Activated naive CD8-positive, alpha-beta T cell treated with anti-CD3 and anti-CD28 coated beads, Interleukin-2, amount 50 U/mL, for 24 hours (primary cell): ENCODE measurements at regions not wholly inside any gene's neighbourhood (a gene's known extent, or its start where the extent isn't known, plus 50 kb on each side); places are given as distances from the start of the nearest gene placed in this dataset.
A peak's percentile ranks its signal among the peaks of the same experiment; 100 is the strongest.

Source experiments
- ATAC-seq: fragments of 150-1000 bp; cut with Tn5 transposase; one replicate; pipeline ENCODE4 v1.10.0; 2021
- DNase-seq: peaks from one replicate; pipeline ENCODE4 v3.0.0; 2021
- H3K27ac Mint-ChIP-seq: one replicate; pipeline ENCODE4 v1.8.0; 2021; ENCODE audit warnings: mild to moderate bottlenecking, mixed read lengths
- H3K27me3 Mint-ChIP-seq: one replicate; pipeline ENCODE4 v1.8.0; 2021; ENCODE audit warnings: mixed read lengths
- H3K36me3 Mint-ChIP-seq: one replicate; pipeline ENCODE4 v1.8.0; 2021; ENCODE audit warnings: low read depth, mixed read lengths
- H3K4me1 Mint-ChIP-seq: one replicate; pipeline ENCODE4 v1.8.0; 2021; ENCODE audit warnings: mixed read lengths
- H3K4me3 Mint-ChIP-seq: one replicate; pipeline ENCODE4 v1.8.0; 2021; ENCODE audit warnings: mild to moderate bottlenecking, moderate library complexity, mixed read lengths
- H3K9me3 Mint-ChIP-seq: one replicate; pipeline ENCODE4 v1.8.0; 2021; ENCODE audit warnings: mixed read lengths

GRCh38 chr2:136214307-136215200 lies 96.6 kb upstream of the CXCR4 start:
- no peak overlapping the region for H3K4me3 Mint-ChIP-seq
- no peak overlapping the region for H3K27ac Mint-ChIP-seq
- H3K36me3 Mint-ChIP-seq, result peaks cover 4% of the 10 kb centered on the region
- no peaks in the 10 kb centered on the region for H3K27me3 Mint-ChIP-seq
- DNase-seq (no peak), ATAC-seq (no peak)
- peaks cover 52% of the 10 kb centered on the region for H3K4me1 Mint-ChIP-seq
- H3K9me3 Mint-ChIP-seq, result peaks cover 11% of the 10 kb centered on the region

- peaks cover 55% of the 10 kb centered on the region for H3K4me1 Mint-ChIP-seq
- DNase-seq (no peak), ATAC-seq (no peak)
- peaks cover 18% of the 10 kb centered on the region for H3K9me3 Mint-ChIP-seq
- H3K4me3 Mint-ChIP-seq, result no peak overlapping the region
- peak overlapping the region; percentile 30 for H3K27ac Mint-ChIP-seq
- H3K27me3 Mint-ChIP-seq, result no peaks in the 10 kb centered on the region
- H3K36me3 Mint-ChIP-seq, result peaks cover 10% of the 10 kb centered on the region
Measured at GRCh38 chr2:136213836-136214235, 95.9 kb upstream of the CXCR4 start.

GRCh38 chr2:136212426-136213378 lies 94.8 kb upstream of the CXCR4 start:
- ATAC-seq (peak; percentile 89), DNase-seq (peak; percentile 21)
- peaks cover 60% of the 10 kb centered on the region for H3K4me1 Mint-ChIP-seq
- H3K27me3 Mint-ChIP-seq, result no peaks in the 10 kb centered on the region
- peaks cover 22% of the 10 kb centered on the region for H3K9me3 Mint-ChIP-seq
- H3K27ac Mint-ChIP-seq, result peak overlapping the region; percentile 30
- H3K4me3 Mint-ChIP-seq, result no peak overlapping the region
- peaks cover 10% of the 10 kb centered on the region for H3K36me3 Mint-ChIP-seq

DNA sequence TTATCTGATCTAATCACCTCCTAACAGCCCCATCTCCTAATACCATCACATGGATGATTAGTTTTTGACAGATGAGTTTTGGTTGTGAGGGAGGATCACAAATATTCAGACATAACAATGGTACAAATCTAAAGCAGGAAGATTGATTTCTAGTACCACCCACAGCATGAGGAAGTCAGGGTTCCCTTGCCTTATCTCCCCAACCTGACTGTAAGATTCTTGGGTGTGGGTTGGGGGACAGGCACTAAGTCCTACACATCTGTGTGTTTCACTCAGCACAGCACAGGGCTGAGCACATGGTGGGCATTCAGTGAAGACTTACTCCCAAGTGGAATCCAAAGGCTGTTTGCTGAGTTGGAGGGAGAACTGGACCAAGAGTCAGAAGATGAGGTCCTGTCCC lies 93.8 kb upstream of the CXCR4 start:
- no peak overlapping the region for H3K4me3 Mint-ChIP-seq

DNA sequence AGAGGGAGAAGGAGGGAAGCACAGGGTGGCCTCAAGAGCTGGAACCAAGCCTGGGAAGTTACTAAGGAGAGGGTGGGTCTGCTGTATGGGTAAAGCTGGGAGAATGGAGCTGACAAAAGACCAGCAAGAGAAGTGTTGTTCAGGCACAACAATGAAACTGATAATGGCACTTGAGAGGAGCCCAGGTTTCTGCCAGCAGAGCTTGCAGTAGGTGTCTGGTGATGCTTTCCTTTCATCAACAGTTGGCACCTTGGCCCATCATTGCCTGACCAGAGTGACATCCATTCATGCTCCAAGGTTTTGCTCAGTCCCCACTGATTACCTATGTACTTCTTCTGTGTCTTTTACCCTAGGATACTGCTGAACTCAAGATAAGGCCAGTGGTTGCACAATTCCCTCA lies 92.9 kb upstream of the CXCR4 start:
- no peak for DNase-seq
- H3K4me3 Mint-ChIP-seq, result no peak overlapping the region
- no peaks in the 10 kb centered on the region for H3K27me3 Mint-ChIP-seq
- peak overlapping the region; percentile 77 for H3K27ac Mint-ChIP-seq
- peaks cover 77% of the 10 kb centered on the region for H3K4me1 Mint-ChIP-seq
- ATAC-seq, result no peak
- peaks cover 22% of the 10 kb centered on the region for H3K9me3 Mint-ChIP-seq
- H3K36me3 Mint-ChIP-seq, result peaks cover 10% of the 10 kb centered on the region

More for the DNA sequence above, 93.8 kb upstream of the CXCR4 start:
- Mint-ChIP-seq H3K9me3 (peaks cover 22% of the 10 kb centered on the region), H3K36me3 (peaks cover 10% of the 10 kb centered on the region), H3K27ac (no peak overlapping the region), H3K4me1 (peaks cover 68% of the 10 kb centered on the region), H3K27me3 (no peaks in the 10 kb centered on the region)
- ATAC-seq (no peak), DNase-seq (no peak)

DNA sequence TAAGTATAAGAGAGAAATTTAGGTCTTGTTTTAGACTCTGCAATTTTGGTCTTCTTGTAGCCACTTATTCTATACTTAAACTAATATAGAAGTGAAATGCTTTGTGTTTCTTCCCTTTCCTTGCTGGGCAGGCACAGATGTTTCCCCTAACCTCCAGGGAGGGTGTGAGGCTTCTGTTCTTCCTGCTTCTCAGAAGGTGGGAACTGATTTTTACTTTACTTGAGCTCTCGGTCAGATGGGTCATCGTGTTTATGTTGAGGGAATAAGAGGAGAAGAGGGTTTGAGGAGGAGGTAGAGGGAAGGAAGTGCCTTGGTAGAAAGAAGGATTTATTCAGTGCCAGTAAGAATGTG lies 92.5 kb upstream of the CXCR4 start:
- H3K4me1 Mint-ChIP-seq, result peaks cover 81% of the 10 kb centered on the region
- no peak overlapping the region for H3K4me3 Mint-ChIP-seq
- ATAC-seq, result no peak
- DNase-seq, result no peak
- H3K36me3 Mint-ChIP-seq, result peaks cover 12% of the 10 kb centered on the region
- H3K27me3 Mint-ChIP-seq, result no peaks in the 10 kb centered on the region
- peaks cover 22% of the 10 kb centered on the region for H3K9me3 Mint-ChIP-seq
- H3K27ac Mint-ChIP-seq, result peak overlapping the region; percentile 77

DNA sequence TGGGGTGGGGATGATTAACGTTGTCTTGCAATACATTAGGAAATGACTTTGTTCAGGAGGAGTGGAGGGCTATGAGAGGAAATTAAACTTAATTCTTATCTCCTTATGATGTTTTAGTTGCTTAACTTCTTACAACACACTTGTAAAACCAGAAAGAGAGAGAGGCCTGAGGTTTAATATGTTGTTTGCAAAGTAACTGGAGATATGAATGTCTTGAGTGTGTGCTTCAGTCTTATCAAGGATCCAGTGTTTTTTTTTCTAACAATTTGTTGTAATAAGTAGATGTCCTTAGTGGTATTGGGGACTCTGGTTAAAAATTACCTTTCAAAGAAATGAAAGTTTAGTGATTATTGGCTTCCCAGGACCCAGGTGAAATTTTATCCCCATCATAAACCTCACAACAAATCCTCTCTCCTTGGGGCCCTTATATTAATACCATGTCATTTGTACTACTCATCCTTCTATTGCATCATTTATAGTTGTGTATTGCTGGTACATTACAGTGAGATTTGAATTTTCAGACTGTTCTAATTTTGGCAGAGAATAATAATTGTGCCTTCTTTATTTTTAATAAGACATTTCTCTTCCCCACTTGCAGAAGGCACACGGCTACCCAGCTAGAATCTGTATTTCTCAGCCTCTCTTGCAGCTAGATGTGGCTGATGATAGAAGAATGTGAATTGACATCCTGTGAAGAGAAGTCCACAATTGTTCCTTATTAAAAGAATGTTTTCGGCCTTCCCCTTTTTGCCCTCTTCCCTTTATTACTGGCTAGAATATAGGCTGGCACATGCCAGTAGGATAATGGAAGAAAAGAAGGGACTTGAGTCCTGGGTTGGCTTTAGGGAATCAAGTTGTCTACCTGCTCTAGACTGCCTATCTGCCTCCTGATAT lies 91.9 kb upstream of the CXCR4 start:
- Mint-ChIP-seq H3K36me3 (peaks cover 12% of the 10 kb centered on the region), H3K27ac (no peak overlapping the region), H3K27me3 (no peaks in the 10 kb centered on the region), H3K9me3 (peaks cover 22% of the 10 kb centered on the region), H3K4me3 (no peak overlapping the region), H3K4me1 (peaks cover 82% of the 10 kb centered on the region)
- ATAC-seq (no peak), DNase-seq (no peak)

GRCh38 chr2:136208682-136209420 lies 90.9 kb upstream of the CXCR4 start:
- peak overlapping the region; percentile 82 for H3K27ac Mint-ChIP-seq
- peaks cover 12% of the 10 kb centered on the region for H3K36me3 Mint-ChIP-seq
- ATAC-seq (no peak), DNase-seq (no peak)
- peaks cover 79% of the 10 kb centered on the region for H3K4me1 Mint-ChIP-seq
- no peak overlapping the region for H3K4me3 Mint-ChIP-seq
- peaks cover 22% of the 10 kb centered on the region for H3K9me3 Mint-ChIP-seq
- H3K27me3 Mint-ChIP-seq, result no peaks in the 10 kb centered on the region

DNA sequence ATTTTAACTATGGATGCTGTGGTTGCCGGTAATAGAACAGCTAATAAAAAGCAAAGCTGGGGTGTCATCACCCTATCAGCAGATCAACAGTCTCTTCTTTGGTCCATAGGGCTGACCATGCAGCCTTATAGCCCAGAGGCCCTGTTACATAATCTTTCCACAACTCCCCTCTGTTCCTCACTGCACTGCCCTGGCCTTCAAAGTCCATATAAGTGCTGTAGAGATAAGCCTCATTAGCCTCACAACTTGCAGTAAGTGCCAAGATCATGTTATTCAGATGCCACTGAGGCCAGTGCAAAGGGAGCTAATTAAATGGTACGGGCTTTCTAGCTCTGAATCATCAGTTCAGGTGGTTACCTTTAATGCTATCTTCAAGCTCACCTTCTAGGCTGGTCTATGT lies 89.7 kb upstream of the CXCR4 start:
- Mint-ChIP-seq H3K4me1 (peaks cover 67% of the 10 kb centered on the region), H3K36me3 (peaks cover 12% of the 10 kb centered on the region), H3K27me3 (no peaks in the 10 kb centered on the region), H3K4me3 (peak overlapping the region; percentile 32), H3K9me3 (peaks cover 22% of the 10 kb centered on the region), H3K27ac (peak overlapping the region; percentile 82)
- ATAC-seq (peak; percentile 25), DNase-seq (no peak)

DNA sequence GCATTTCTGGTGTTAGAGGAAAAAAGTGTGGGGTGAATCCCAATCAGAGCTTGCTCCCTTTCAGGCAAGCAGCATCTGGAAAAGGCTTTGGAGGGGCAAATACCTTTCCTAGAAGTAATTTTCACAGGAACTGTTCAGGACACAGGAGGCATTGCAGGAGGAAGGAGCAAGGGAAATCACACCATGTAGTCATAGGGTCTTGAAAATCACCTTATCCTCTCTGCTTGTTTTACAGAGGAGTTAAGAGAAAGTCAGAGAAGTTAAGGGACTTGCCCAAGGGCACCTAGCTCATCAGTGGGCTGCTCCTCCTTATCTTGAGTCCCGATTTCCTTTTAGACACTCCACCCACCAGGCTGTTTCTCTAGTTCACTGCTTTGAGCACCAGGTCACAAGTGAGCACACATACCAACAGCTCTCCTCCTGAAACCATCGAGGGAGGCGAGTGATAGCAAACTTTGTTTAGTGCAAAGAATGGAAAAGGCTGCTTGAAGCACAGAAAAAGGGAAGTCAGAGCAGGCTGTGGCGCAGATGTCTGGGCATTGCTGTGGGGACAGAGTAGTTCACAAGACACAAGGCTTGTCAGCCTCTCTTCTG lies 89.2 kb upstream of the CXCR4 start:
- peak overlapping the region; percentile 32 for H3K4me3 Mint-ChIP-seq
- H3K4me1 Mint-ChIP-seq, result peaks cover 61% of the 10 kb centered on the region
- peaks cover 12% of the 10 kb centered on the region for H3K36me3 Mint-ChIP-seq
- DNase-seq (peak; percentile 22), ATAC-seq (peak; percentile 79)
- peak overlapping the region; percentile 82 for H3K27ac Mint-ChIP-seq
- H3K9me3 Mint-ChIP-seq, result peaks cover 22% of the 10 kb centered on the region
- H3K27me3 Mint-ChIP-seq, result no peaks in the 10 kb centered on the region

DNA sequence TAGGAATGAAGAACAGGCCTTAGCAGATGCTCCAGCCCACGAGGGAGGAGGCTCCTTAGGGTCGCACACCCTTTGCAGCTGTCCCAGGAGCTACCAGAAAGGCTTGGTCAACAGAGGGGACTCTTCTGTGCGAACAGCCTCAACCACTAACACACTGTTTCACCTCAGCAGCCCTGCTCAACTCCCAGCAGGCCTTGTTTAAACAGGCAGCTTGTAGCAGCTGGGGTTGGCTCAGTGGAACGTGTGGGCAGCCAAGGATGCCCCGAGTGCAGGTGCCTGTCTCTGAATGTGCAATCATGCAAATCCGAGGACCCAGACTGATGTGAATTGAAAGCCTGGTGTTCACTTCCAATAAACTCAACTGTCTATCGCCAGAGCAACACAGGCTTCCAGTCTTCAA lies 88.7 kb upstream of the CXCR4 start:
- Mint-ChIP-seq H3K27me3 (no peaks in the 10 kb centered on the region), H3K27ac (peak overlapping the region; percentile 82), H3K36me3 (peaks cover 12% of the 10 kb centered on the region), H3K9me3 (peaks cover 22% of the 10 kb centered on the region), H3K4me3 (no peak overlapping the region), H3K4me1 (peaks cover 56% of the 10 kb centered on the region)
- DNase-seq, result peak; percentile 59
- peak; percentile 60 for ATAC-seq

DNA sequence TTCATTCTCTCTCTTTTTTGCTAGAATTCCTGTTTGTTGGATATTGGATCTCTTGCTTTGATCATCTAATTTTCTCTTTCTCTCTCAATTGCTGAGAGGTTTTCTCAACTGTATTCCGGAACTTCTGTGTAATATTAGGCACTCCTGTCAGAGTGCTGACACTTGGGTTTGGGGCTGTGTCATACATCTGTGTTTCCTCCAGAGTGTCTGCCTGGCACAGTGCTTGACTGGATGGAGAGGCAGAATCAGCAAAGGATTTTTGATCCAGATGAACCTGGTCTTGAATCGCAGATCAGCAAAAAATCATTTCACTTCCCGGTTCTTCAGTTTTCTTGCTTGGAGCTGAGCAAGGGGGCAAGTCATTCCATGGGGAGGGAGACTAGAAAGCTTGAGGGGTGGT lies 87.7 kb upstream of the CXCR4 start:
- peaks cover 19% of the 10 kb centered on the region for H3K9me3 Mint-ChIP-seq
- DNase-seq, result no peak
- H3K4me3 Mint-ChIP-seq, result no peak overlapping the region
- ATAC-seq, result no peak
- peak overlapping the region; percentile 3 for H3K27ac Mint-ChIP-seq
- H3K36me3 Mint-ChIP-seq, result peaks cover 12% of the 10 kb centered on the region
- no peaks in the 10 kb centered on the region for H3K27me3 Mint-ChIP-seq
- H3K4me1 Mint-ChIP-seq, result peaks cover 46% of the 10 kb centered on the region

DNA sequence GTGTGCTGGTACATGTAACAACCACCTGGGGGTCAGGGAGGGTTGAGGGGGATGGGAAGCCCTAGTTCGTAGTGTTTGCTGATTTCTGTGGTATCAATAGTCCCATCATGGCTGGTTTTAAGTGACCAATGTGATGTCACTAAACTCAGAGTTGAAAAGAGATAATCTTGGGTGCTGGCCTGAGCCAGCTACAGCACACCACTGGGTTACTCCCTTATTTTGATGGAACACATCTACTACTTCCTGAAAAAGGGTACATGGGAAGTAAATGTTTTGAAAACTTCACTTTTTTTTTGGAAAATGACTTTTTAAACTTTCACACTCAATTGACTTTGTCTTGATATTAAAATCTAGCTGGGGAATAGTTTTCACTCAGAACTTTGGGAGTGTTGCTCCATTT lies 87.0 kb upstream of the CXCR4 start:
- no peak for DNase-seq
- peaks cover 40% of the 10 kb centered on the region for H3K4me1 Mint-ChIP-seq
- H3K4me3 Mint-ChIP-seq, result no peak overlapping the region
- H3K27ac Mint-ChIP-seq, result no peak overlapping the region
- peaks cover 14% of the 10 kb centered on the region for H3K9me3 Mint-ChIP-seq
- peaks cover 11% of the 10 kb centered on the region for H3K36me3 Mint-ChIP-seq
- ATAC-seq, result no peak
- no peaks in the 10 kb centered on the region for H3K27me3 Mint-ChIP-seq
